ENCODE measurements at regions not wholly inside any gene's neighbourhood (a gene's known extent, or its start where the extent isn't known, plus 50 kb on each side); places are given as distances from the start of the nearest gene placed in this dataset.
A peak's percentile ranks its signal among the peaks of the same experiment; 100 is the strongest.

DNA sequence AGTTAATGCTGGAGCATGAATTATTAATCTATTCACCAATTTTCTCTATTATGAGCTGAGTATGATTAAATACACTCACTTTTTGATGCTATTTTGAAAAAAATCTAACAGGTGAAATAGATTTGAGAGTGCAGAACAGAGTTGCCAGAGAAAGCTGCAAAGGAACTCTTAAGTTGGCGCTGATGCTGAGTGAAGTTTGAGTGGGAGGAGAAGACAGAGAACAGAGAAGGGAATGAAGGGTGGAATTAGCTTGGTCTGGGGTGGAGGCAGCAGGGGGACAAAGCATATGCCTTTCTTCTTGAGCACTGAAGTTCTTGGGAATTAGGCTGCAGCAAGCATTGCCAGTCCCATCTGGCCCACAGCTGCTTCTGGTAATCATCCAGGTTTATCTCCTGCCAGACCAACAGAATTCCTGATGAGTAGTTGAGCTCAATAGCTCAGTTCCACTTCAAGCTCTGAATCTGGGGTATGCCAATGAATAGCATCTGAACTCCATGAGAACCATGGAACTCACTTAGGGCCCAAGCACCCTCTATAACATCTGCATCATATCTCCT, 290.1 kb downstream of the HINT1 start:
- DNase-seq (ENCODE audit: low spot score) = no peak
- no peak overlapping the region for H3K27ac Mint-ChIP-seq (ENCODE audit: unreplicated experiment)
- H3K9me3 Mint-ChIP-seq (ENCODE audit: low read depth) = peaks cover 14% of the 10 kb centered on the region
- H3K4me3 Mint-ChIP-seq (ENCODE audit: unreplicated experiment) = no peak overlapping the region
- TF ChIP-seq, protein P1, sequence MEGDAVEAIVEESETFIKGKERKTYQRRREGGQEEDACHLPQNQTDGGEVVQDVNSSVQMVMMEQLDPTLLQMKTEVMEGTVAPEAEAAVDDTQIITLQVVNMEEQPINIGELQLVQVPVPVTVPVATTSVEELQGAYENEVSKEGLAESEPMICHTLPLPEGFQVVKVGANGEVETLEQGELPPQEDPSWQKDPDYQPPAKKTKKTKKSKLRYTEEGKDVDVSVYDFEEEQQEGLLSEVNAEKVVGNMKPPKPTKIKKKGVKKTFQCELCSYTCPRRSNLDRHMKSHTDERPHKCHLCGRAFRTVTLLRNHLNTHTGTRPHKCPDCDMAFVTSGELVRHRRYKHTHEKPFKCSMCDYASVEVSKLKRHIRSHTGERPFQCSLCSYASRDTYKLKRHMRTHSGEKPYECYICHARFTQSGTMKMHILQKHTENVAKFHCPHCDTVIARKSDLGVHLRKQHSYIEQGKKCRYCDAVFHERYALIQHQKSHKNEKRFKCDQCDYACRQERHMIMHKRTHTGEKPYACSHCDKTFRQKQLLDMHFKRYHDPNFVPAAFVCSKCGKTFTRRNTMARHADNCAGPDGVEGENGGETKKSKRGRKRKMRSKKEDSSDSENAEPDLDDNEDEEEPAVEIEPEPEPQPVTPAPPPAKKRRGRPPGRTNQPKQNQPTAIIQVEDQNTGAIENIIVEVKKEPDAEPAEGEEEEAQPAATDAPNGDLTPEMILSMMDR (IDR thresholded peaks at IDR 0.05) = no peak
- H3K27me3 Mint-ChIP-seq (ENCODE audit: low read depth) = no peaks in the 10 kb centered on the region
- no peaks in the 10 kb centered on the region for H3K36me3 Mint-ChIP-seq (ENCODE audit: low read depth)
- H3K4me1 Mint-ChIP-seq (ENCODE audit: low read depth) = peaks cover 18% of the 10 kb centered on the region

DNA sequence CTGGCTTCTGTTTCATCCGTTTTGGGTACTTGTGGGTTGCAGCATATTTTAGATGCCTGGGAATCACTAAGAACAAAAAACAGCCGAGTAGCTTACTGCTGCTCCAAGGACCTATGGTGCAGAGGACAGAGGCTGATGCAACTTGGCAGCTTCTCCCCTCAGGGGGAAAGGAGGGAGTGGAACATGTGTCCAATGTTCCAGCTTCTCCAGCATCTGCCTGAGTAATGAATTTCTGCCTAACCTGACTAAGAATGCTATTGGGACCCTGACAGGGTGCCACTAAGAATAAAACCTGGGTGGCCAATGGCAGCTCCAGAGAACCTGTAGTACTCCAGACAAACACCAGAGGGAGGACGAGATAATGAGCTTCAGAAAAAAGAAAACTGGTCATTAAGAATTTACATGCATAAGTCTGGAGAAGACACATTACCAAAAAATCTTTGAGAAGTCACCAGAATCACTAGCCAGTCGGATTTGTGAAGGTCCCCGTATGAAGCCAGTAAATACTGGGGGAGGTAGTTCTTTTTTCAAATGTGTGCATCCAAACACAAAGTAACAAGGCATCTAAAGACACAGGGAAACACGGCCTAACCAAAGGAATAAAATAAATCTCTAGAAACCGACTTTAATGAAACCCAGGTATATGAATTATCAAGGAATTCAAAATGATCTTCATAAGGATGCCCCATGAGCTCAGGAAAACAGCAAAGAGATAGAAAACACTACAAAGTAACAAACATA, 293.5 kb downstream of the HINT1 start:
- no peaks in the 10 kb centered on the region for H3K36me3 Mint-ChIP-seq (ENCODE audit: low read depth)
- no peak overlapping the region for H3K4me3 Mint-ChIP-seq (ENCODE audit: unreplicated experiment)
- peaks cover 37% of the 10 kb centered on the region for H3K4me1 Mint-ChIP-seq (ENCODE audit: low read depth)
- DNase-seq (ENCODE audit: low spot score) = no peak
- no peaks in the 10 kb centered on the region for H3K27me3 Mint-ChIP-seq (ENCODE audit: low read depth)
- H3K27ac Mint-ChIP-seq (ENCODE audit: unreplicated experiment) = peak overlapping the region; percentile 58
- peaks cover 6% of the 10 kb centered on the region for H3K9me3 Mint-ChIP-seq (ENCODE audit: low read depth)
- TF ChIP-seq, protein P1 (IDR thresholded peaks at IDR 0.05) = peak; percentile 75

DNA sequence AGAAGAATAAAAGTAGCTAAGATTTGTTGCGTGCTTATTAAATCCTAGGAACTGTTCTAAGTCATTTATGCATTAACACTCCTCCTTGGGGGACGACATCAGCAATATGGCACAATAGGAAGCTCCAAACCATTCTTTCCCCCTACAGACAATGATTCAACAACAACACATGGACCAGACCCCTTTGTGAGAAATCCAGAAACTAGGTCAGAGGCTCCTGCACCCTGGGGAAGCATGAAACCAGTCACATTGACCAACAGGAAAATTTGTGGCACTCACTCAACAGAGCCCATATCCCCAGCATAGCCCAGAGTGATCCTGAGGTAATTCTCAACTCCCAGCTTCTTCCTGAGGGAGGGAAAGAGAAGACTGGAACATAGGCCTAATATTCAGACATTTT, 294.4 kb downstream of the HINT1 start:
- H3K4me3 Mint-ChIP-seq (ENCODE audit: unreplicated experiment) = no peak overlapping the region
- TF ChIP-seq, protein P1 (IDR thresholded peaks at IDR 0.05) = no peak
- peaks cover 37% of the 10 kb centered on the region for H3K4me1 Mint-ChIP-seq (ENCODE audit: low read depth)
- H3K27me3 Mint-ChIP-seq (ENCODE audit: low read depth) = no peaks in the 10 kb centered on the region
- peaks cover 6% of the 10 kb centered on the region for H3K9me3 Mint-ChIP-seq (ENCODE audit: low read depth)
- DNase-seq (ENCODE audit: low spot score) = no peak
- H3K36me3 Mint-ChIP-seq (ENCODE audit: low read depth) = no peaks in the 10 kb centered on the region
- no peak overlapping the region for H3K27ac Mint-ChIP-seq (ENCODE audit: unreplicated experiment)

DNA sequence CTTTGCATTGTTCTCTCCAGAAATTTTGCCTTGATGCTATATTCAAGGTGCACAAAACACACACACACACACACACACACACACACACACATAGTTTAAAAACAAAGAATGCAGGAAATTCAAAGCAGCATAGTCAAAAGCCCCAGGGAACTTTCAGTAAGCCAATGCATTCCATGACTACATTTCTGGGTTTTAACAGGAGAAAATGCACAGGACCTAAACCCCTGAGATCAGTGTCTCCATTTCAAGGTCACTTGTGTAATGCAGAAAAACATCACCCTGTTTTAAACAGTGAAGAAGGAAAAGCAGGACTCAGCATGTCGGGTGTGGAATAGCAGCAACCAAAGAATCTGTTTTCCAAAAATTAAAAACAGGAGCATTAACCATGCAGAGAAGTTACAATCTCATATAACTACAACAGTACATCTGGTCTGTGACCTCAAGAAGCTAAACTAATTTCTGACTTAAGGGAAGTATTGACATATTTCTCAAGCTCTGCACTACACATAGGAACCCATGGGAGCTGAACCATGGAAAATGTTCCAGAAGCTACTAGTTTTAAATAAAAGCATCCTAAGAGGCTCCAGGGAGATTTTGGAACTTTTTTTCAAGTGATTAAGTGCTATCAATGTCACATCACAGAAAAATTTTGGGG, 296.7 kb downstream of the HINT1 start:
- Mint-ChIP-seq H3K27ac (ENCODE audit: unreplicated experiment) (no peak overlapping the region), H3K36me3 (ENCODE audit: low read depth) (no peaks in the 10 kb centered on the region), H3K4me3 (ENCODE audit: unreplicated experiment) (no peak overlapping the region), H3K27me3 (ENCODE audit: low read depth) (no peaks in the 10 kb centered on the region), H3K4me1 (ENCODE audit: low read depth) (peaks cover 37% of the 10 kb centered on the region), H3K9me3 (ENCODE audit: low read depth) (peaks cover 15% of the 10 kb centered on the region)
- TF ChIP-seq, protein P1 (IDR thresholded peaks at IDR 0.05) = no peak
- no peak for DNase-seq (ENCODE audit: low spot score)

DNA sequence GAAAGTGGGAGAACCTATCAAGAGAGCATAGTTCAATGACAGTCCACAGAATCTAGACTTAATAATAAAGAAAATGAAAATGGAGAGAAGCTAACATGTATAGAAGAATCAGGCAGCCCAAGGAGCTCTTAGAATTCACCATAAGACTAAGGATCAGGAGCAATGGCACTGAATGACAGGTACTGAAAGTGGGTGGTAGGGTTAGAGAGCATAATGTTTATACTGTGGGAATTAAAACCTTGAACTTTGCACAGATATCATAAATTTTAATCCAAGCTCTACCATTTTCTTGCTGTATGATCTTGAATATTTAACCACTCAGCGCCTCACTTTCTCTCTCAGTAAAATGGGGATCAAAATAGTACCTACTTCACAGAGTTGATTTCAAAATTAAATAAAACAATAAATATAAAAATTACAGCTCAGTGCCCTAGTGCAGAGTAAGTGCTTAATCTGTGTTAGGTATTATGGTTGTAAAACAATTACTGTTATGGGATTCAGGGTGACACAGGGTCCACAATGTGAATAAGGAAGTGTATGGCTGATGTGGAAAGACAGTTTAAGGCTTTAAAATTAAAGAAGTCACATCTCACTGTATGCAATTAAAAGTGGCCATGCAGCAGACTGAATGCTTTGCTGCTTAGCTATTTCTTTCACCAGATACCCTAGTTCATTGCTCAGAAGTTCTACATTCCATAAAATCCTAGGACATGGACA, 319.8 kb downstream of the HINT1 start:
- no peaks in the 10 kb centered on the region for H3K4me1 Mint-ChIP-seq (ENCODE audit: low read depth)
- DNase-seq (ENCODE audit: low spot score) = no peak
- H3K27ac Mint-ChIP-seq (ENCODE audit: unreplicated experiment) = no peak overlapping the region
- H3K36me3 Mint-ChIP-seq (ENCODE audit: low read depth) = peaks cover 5% of the 10 kb centered on the region
- H3K4me3 Mint-ChIP-seq (ENCODE audit: unreplicated experiment) = no peak overlapping the region
- H3K27me3 Mint-ChIP-seq (ENCODE audit: low read depth) = no peaks in the 10 kb centered on the region
- peaks cover 18% of the 10 kb centered on the region for H3K9me3 Mint-ChIP-seq (ENCODE audit: low read depth)
- TF ChIP-seq, protein P1 (IDR thresholded peaks at IDR 0.05) = no peak

All from chondrocyte (in vitro differentiated cells).